Liver (tissue), 8 donors: ENCODE measurements at regions not wholly inside any gene's neighbourhood (a gene's known extent, or its start where the extent isn't known, plus 50 kb on each side); places are given as distances from the start of the nearest gene placed in this dataset.

Experiments
- DNase-seq: peaks from one replicate; pipeline ENCODE4 v3.0.0-alpha.2; 2017; ENCODE audit warnings: low spot score
- H3K27ac ChIP-seq, 2 donors: one replicate each; pipeline ENCODE4 v1.7.0; 2013; ENCODE audit warnings: inconsistent platforms in 2 of 2, low read length in 2 of 2, control low read depth in 1 of 2, low read depth in 1 of 2, mild to moderate bottlenecking in 1 of 2
- H3K27me3 ChIP-seq, 4 donors: one replicate each; pipeline versions ENCODE4 v1.6.1 to v1.7.0; 2013; ENCODE audit warnings: low read length in 3 of 4, inconsistent platforms in 1 of 4, mild to moderate bottlenecking in 1 of 4, moderate library complexity in 1 of 4; ENCODE audit not compliant: control insufficient read depth in 4 of 4, insufficient read depth in 4 of 4
- H3K36me3 ChIP-seq, 4 donors: one replicate each; pipeline versions ENCODE4 v1.6.1 to v1.7.0; 2013; ENCODE audit warnings: low read length in 3 of 4, mild to moderate bottlenecking in 3 of 4, low read depth in 1 of 4, moderate library complexity in 1 of 4; ENCODE audit not compliant: control insufficient read depth in 4 of 4, insufficient read depth in 3 of 4
- H3K4me1 ChIP-seq, 4 donors: one replicate each; pipeline versions ENCODE4 v1.6.1 to v1.7.0; 2013; ENCODE audit warnings: low read length in 3 of 4, mild to moderate bottlenecking in 3 of 4, moderate library complexity in 1 of 4; ENCODE audit not compliant: control insufficient read depth in 4 of 4, insufficient read depth in 4 of 4
- H3K4me3 ChIP-seq, 3 donors: one replicate each; pipeline versions ENCODE4 v1.6.1 to v1.7.0; 2013; ENCODE audit warnings: low read length in 3 of 3, control low read depth in 1 of 3, low read depth in 1 of 3, mild to moderate bottlenecking in 1 of 3
- H3K9ac ChIP-seq, 2 donors: one replicate each; pipeline ENCODE4 v1.7.0; 2013; ENCODE audit warnings: low read length in 2 of 2, mild to moderate bottlenecking in 2 of 2, moderate library complexity in 2 of 2, control low read depth in 1 of 2, low read depth in 1 of 2
- H3K9me3 ChIP-seq, 4 donors: one replicate each; pipeline versions ENCODE4 v1.6.1 to v1.7.0; 2013; ENCODE audit warnings: low read length in 3 of 4; ENCODE audit not compliant: control insufficient read depth in 4 of 4
- EGR1 ChIP-seq, 2 donors: IDR thresholded peaks; 2 replicates each; pipeline ENCODE4 v1.6.1; 2016 to 2018; ENCODE audit warnings: antibody characterized with exemption in 2 of 2, low read depth in 2 of 2
- FOXA2 ChIP-seq: IDR thresholded peaks from 2 replicates; pipeline ENCODE4 v1.6.1; 2016; ENCODE audit warnings: antibody characterized with exemption
- GABPA ChIP-seq, 2 donors: IDR thresholded peaks in 1 of 2; conservative IDR thresholded peaks in 1 of 2; 2 replicates each; pipeline ENCODE4 v1.6.1; 2016; ENCODE audit warnings: antibody characterized with exemption in 2 of 2, mild to moderate bottlenecking in 1 of 2, moderate library complexity in 1 of 2
- HNF4A ChIP-seq, 2 donors: conservative IDR thresholded peaks; 2 replicates each; pipeline ENCODE4 v1.6.1; 2016; ENCODE audit warnings: antibody characterized with exemption in 2 of 2, mild to moderate bottlenecking in 2 of 2
- HNF4G ChIP-seq: IDR thresholded peaks from 2 replicates; pipeline ENCODE4 v1.6.1; 2016; ENCODE audit warnings: antibody characterized with exemption
- JUND ChIP-seq, 2 donors: IDR thresholded peaks; 2 replicates each; pipeline ENCODE4 v1.6.1; 2016; ENCODE audit warnings: antibody characterized with exemption in 2 of 2
- NR2F2 ChIP-seq: IDR thresholded peaks from 2 replicates; pipeline ENCODE4 v1.6.1; 2016; ENCODE audit warnings: antibody characterized with exemption
- RAD21 ChIP-seq, 2 donors: IDR thresholded peaks; 2 replicates each; pipeline ENCODE4 v1.6.1; 2016; ENCODE audit warnings: antibody characterized with exemption in 2 of 2, mild to moderate bottlenecking in 2 of 2
- RXRA ChIP-seq, 2 donors: IDR thresholded peaks; 2 replicates each; pipeline ENCODE4 v1.6.1; 2017 to 2018; ENCODE audit warnings: antibody characterized with exemption in 2 of 2, mild to moderate bottlenecking in 1 of 2
- SP1 ChIP-seq: IDR thresholded peaks from 2 replicates; pipeline ENCODE4 v1.6.1; 2018; ENCODE audit warnings: antibody characterized with exemption, mild to moderate bottlenecking
- TAF1 ChIP-seq: conservative IDR thresholded peaks from 2 replicates; pipeline ENCODE4 v1.6.1; 2016; ENCODE audit warnings: antibody characterized with exemption, mild to moderate bottlenecking
- YY1 ChIP-seq: IDR thresholded peaks from 2 replicates; pipeline ENCODE4 v1.6.1; 2016; ENCODE audit warnings: antibody characterized with exemption, mild to moderate bottlenecking
- WGBS: extraction: QIAGEN DNeasy Blood & Tissue Kit; methylation state at CpG from one replicate; pipeline ENCODE4 v1.1.7; 2013; 5-methylcytosine and 5-hydroxymethylcytosine counted together
- TF ChIP-seq, protein P1 (sequence below): IDR thresholded peaks from 2 replicates; pipeline ENCODE4 v1.6.1; 2016; ENCODE audit warnings: antibody characterized with exemption, mild to moderate bottlenecking
- TF ChIP-seq, protein P2 (sequence below): IDR thresholded peaks from 2 replicates; pipeline ENCODE4 v1.6.1; 2016; ENCODE audit warnings: antibody characterized with exemption
- TF ChIP-seq, protein P3 (sequence below): fragments of 150-350 bp; IDR thresholded peaks from 2 replicates; pipeline ENCODE4 v1.5.1; 2017; ENCODE audit warnings: improper control_type of control experiment, low read depth, low read length; ENCODE audit not compliant: missing input control
- TF ChIP-seq, protein P4 (sequence below): IDR thresholded peaks from 2 replicates; pipeline ENCODE4 v1.6.1; 2016; ENCODE audit warnings: antibody characterized with exemption
- donor health status: healthy.
- donor health status: healthy.
- donor health status: healthy.
- donor health status: healthy.
- donor health status: healthy.

DNA sequence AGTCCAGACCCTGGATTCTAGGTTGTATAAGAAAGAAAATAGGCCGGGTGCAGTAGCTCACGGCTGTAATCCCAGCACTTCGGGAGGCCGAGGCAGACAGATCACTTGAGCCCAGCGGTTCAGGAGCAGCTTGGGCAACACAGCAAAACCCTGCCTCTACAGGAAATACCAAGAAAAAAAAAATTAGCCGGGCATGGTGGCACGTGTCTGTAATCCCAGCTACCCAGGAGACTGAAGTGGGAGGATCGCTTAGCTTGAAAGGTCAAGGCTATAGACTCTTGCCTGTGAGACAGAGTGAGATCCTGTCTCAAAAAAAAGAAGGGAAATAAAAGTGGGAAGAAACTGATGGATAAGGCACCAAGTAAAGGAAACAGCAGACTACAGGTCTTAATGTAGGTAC is 287.9 kb upstream of the KLF14 start:
- peaks cover 0 to 5% (median 2%) of the 10 kb centered on the region in 4 donors for H3K4me1 ChIP-seq
- H3K36me3 ChIP-seq, result no peaks in the 10 kb centered on the region
- no peaks in the 10 kb centered on the region for H3K9me3 ChIP-seq
- no peak overlapping the region for H3K27ac ChIP-seq
- H3K27me3 ChIP-seq, result no peaks in the 10 kb centered on the region
- TF ChIP-seq, protein P1, sequence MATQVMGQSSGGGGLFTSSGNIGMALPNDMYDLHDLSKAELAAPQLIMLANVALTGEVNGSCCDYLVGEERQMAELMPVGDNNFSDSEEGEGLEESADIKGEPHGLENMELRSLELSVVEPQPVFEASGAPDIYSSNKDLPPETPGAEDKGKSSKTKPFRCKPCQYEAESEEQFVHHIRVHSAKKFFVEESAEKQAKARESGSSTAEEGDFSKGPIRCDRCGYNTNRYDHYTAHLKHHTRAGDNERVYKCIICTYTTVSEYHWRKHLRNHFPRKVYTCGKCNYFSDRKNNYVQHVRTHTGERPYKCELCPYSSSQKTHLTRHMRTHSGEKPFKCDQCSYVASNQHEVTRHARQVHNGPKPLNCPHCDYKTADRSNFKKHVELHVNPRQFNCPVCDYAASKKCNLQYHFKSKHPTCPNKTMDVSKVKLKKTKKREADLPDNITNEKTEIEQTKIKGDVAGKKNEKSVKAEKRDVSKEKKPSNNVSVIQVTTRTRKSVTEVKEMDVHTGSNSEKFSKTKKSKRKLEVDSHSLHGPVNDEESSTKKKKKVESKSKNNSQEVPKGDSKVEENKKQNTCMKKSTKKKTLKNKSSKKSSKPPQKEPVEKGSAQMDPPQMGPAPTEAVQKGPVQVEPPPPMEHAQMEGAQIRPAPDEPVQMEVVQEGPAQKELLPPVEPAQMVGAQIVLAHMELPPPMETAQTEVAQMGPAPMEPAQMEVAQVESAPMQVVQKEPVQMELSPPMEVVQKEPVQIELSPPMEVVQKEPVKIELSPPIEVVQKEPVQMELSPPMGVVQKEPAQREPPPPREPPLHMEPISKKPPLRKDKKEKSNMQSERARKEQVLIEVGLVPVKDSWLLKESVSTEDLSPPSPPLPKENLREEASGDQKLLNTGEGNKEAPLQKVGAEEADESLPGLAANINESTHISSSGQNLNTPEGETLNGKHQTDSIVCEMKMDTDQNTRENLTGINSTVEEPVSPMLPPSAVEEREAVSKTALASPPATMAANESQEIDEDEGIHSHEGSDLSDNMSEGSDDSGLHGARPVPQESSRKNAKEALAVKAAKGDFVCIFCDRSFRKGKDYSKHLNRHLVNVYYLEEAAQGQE, result no peak
- no peak for TF ChIP-seq EGR1 (IDR thresholded peaks at IDR 0.05; ENCODE audit: low read depth in 2 of 2)
- TF ChIP-seq TAF1, result no peak
- no peak for TF ChIP-seq FOXA2
- TF ChIP-seq RAD21 (IDR thresholded peaks at IDR 0.05), result no peak
- TF ChIP-seq, protein P2, sequence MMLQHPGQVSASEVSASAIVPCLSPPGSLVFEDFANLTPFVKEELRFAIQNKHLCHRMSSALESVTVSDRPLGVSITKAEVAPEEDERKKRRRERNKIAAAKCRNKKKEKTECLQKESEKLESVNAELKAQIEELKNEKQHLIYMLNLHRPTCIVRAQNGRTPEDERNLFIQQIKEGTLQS, result no peak
- TF ChIP-seq, protein P3, sequence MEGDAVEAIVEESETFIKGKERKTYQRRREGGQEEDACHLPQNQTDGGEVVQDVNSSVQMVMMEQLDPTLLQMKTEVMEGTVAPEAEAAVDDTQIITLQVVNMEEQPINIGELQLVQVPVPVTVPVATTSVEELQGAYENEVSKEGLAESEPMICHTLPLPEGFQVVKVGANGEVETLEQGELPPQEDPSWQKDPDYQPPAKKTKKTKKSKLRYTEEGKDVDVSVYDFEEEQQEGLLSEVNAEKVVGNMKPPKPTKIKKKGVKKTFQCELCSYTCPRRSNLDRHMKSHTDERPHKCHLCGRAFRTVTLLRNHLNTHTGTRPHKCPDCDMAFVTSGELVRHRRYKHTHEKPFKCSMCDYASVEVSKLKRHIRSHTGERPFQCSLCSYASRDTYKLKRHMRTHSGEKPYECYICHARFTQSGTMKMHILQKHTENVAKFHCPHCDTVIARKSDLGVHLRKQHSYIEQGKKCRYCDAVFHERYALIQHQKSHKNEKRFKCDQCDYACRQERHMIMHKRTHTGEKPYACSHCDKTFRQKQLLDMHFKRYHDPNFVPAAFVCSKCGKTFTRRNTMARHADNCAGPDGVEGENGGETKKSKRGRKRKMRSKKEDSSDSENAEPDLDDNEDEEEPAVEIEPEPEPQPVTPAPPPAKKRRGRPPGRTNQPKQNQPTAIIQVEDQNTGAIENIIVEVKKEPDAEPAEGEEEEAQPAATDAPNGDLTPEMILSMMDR, result no peak
- TF ChIP-seq JUND (IDR thresholded peaks at IDR 0.05), result no peak
- no peak overlapping the region for H3K4me3 ChIP-seq
- 77% methylated on average over 8 of the region's 8 CpGs for WGBS
- H3K9ac ChIP-seq, result no peak overlapping the region
- no peak for DNase-seq

DNA sequence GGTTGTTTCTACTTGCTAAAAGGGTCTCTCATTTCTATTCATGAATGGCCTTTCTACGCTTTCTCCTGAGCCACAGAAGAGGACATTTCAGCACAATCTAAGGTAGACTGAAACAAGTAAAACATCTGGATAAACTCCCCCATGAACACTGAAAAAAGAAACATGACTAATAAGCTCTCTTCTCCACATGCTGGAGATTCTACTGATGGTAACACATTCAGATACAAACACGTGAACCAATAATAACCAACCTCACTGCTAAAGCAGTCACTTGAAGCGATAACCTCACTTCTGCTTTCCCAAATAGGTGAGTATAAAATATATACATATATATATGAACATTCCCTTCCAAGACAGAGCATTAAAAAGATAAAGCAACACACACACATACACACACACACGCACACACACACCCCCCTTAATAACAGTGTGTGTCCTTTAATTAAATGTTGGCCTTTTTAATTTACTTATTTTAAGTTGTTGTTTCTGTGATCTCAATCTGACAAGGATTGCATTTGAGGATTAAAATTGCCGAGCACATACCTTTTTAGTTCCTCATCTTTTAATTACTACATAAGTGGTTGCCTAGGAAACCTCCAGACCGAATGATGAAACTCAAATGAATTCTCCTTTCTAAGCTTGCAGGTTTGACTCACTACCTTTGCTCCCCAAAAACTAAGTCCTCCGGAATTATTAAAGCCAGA is 292.4 kb upstream of the KLF14 start:
- no peaks in the 10 kb centered on the region for H3K27me3 ChIP-seq
- peaks cover 0 to 11% (median 3%) of the 10 kb centered on the region in 4 donors for H3K4me1 ChIP-seq
- H3K36me3 ChIP-seq, result no peaks in the 10 kb centered on the region
- H3K27ac ChIP-seq, result no peak overlapping the region
- DNase-seq, result no peak
- H3K9me3 ChIP-seq, result no peaks in the 10 kb centered on the region
- no peak overlapping the region for H3K4me3 ChIP-seq
- no peak overlapping the region for H3K9ac ChIP-seq
- WGBS, result 87% methylated on average over 7 of the region's 7 CpGs
- TF ChIP-seq EGR1 (IDR thresholded peaks at IDR 0.05; ENCODE audit: low read depth in 2 of 2), result no peak
- TF ChIP-seq, protein P1, result no peak
- TF ChIP-seq TAF1, result no peak
- TF ChIP-seq, protein P4, sequence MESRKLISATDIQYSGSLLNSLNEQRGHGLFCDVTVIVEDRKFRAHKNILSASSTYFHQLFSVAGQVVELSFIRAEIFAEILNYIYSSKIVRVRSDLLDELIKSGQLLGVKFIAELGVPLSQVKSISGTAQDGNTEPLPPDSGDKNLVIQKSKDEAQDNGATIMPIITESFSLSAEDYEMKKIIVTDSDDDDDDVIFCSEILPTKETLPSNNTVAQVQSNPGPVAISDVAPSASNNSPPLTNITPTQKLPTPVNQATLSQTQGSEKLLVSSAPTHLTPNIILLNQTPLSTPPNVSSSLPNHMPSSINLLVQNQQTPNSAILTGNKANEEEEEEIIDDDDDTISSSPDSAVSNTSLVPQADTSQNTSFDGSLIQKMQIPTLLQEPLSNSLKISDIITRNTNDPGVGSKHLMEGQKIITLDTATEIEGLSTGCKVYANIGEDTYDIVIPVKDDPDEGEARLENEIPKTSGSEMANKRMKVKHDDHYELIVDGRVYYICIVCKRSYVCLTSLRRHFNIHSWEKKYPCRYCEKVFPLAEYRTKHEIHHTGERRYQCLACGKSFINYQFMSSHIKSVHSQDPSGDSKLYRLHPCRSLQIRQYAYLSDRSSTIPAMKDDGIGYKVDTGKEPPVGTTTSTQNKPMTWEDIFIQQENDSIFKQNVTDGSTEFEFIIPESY, result no peak
- TF ChIP-seq NR2F2, result no peak
- no peak for TF ChIP-seq RXRA (IDR thresholded peaks at IDR 0.05)
- TF ChIP-seq, protein P2, result no peak
- no peak for TF ChIP-seq GABPA (IDR thresholded peaks at IDR 0.05 in 1 of 2, conservative IDR thresholded peaks at IDR 0.05 in 1 of 2)
- TF ChIP-seq SP1, result no peak
- no peak for TF ChIP-seq YY1
- no peak for TF ChIP-seq FOXA2
- TF ChIP-seq JUND (IDR thresholded peaks at IDR 0.05), result no peak
- TF ChIP-seq, protein P3, result no peak
- TF ChIP-seq HNF4G, result no peak
- TF ChIP-seq HNF4A (conservative IDR thresholded peaks at IDR 0.05), result no peak
